HT-29 (cell line): ENCODE measurements at regions not wholly inside any gene's neighbourhood (a gene's known extent, or its start where the extent isn't known, plus 50 kb on each side); places are given as distances from the start of the nearest gene placed in this dataset.

ENCODE experiments used
- DNase-seq: peaks from one replicate; pipeline ENCODE4 v3.0.0-alpha.2; 2015; ENCODE audit warnings: low spot score

- no peak for DNase-seq
Measured at GRCh38 chr18:76130845-76131244, 364.2 kb downstream of the ZNF516 start.

DNA sequence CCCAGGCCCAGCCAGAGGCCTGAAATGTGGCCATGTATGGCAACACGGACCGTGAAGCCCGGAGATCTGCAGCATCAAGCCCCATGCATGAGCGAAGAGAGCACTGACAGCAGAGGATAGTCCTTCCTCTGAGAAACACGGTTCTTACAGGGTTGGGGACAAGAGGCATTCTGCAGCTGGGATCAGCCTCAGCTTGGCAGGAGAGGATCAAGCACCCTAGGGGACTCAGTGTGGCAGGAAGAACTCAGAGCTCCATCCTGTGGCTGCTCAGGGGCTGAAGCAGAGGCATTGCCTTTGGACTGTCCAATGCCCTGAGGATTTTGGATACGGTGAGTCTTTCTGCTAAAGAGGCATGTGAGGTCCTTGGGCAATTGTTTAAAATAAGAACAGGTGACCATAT, 368.7 kb downstream of the ZNF516 start:
- no peak for DNase-seq

DNA sequence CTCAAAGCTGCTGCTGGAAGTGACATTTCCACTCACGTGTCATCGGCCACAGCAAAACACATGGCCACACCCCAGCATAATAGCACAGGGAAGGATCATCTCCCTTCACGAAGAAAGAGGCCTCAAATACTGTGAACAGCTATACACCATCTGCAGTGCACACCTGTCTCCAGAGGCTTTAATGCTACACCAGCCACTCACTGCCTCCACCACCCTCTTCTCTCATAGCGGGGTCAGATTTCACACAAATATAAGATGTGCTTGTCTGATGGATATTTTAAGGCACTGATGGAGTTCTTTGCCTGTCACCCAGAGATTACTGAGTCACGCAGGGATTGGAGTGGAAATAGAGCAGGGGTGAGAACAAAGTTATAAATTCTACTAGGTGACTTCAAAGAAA, 374.0 kb downstream of the ZNF516 start:
- no peak for DNase-seq

- DNase-seq, result no peak
Measured at GRCh38 chr18:76115580-76115979, 379.5 kb downstream of the ZNF516 start.

DNA sequence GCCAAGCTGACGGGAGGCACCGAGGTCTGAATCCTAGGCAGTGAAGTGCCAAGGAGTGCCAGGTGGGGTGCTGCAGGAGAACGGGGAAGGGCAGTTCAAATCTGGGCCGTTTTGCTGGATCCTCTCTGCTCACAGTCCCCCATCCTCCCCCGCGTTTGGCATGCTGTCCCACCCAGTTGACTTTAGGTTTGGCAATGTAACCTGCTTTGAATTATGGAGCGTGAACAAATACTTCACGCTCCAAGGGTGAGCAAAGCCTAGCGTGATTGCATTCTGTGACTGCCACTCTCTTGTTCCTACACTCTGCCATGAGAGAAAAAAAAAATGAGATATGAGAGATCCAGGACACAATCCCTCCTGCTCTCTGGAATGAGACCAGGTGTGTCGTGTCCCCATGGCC, 381.9 kb downstream of the ZNF516 start:
- no peak for DNase-seq

GRCh38 chr18:76102626-76103025, 392.4 kb downstream of the ZNF516 start:
- DNase-seq, result no peak

- no peak for DNase-seq
Measured at GRCh38 chr18:76102156-76102555, 392.9 kb downstream of the ZNF516 start.

DNA sequence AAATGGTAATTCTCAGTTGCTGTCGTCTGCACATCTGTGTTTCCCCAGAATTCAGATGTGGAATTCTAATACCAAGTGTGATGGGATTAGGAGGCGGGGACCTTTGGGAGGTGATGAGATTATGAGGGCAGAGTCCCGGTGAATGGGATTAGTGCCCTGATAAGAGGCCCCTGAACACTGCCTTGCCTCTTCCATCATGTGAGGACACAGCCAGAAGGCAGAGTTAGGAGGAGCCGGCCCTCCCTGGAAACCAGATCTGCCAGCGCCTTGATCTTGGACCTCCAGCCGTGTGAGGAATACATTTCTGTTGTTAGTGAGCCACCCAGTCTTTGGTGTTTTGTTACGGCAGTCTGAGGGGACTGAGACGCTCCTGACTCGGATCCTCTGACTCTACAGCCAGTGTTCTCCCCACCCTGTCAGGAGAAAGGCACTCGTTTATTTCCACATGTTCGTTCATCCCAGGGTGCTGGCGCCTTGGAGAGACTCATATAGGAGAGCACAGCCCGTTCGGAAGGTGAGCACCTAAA, 395.0 kb downstream of the ZNF516 start:
- no peak for DNase-seq

GRCh38 chr18:76098674-76099411, 396.2 kb downstream of the ZNF516 start:
- no peak for DNase-seq

- no peak for DNase-seq
Measured at GRCh38 chr18:76081536-76081935, 413.5 kb downstream of the ZNF516 start.

- no peak for DNase-seq
Measured at GRCh38 chr18:76080430-76080829, 414.6 kb downstream of the ZNF516 start.

- no peak for DNase-seq
Measured at GRCh38 chr18:76075777-76076176, 419.3 kb downstream of the ZNF516 start.

DNA sequence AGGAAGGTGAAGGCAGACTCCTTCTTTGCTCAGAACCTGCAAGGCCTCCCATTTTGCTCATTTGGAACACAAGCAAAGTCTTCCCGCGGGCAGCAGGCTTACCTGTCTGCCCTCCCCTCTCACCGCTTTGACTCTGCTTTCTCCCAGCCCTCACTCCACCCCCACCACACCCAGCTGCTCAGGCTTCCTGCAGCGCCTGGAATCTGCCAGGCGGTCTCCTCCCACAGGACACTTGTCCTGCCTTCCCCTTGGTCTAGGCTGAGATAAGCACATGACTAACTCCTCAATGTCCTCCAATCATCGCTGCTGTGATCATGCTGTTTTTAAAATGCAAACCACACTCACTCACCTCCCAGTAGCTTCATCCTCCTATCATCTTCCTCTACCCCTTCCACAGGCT, 430.0 kb downstream of the ZNF516 start:
- DNase-seq, result no peak

GRCh38 chr18:76058146-76058545, 436.9 kb downstream of the ZNF516 start:
- DNase-seq, result no peak

GRCh38 chr18:76057386-76057785, 437.7 kb downstream of the ZNF516 start:
- no peak for DNase-seq

DNA sequence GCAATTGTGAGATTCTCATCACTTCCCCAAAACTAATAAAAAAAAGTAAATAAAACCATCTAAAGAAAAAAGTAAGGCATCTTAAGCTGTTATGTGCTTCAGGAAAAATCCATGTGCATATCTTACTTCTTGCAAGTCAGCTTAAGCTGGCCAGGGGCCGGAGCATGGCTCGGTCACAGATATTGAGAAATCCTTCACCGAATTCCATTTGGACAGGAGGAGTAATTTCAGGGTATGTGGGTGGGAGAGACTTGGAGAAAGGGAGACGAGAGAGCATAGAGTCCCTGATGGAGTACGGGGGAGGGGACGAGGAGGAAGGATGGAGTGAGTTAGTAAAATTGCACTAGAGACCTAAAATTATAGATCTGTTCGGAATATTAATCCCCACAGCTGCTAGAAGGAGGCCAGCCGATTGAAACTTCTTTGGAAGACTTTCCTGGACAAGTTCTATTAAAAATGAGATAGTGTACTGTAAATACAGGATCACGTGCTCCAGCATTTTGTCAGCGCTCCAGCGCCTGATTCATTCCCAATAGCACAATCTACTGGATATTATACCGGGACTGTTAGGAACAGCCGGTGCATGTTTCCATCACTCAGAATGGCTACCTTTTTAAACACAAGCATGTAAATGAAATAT, 438.5 kb downstream of the ZNF516 start:
- no peak for DNase-seq

DNA sequence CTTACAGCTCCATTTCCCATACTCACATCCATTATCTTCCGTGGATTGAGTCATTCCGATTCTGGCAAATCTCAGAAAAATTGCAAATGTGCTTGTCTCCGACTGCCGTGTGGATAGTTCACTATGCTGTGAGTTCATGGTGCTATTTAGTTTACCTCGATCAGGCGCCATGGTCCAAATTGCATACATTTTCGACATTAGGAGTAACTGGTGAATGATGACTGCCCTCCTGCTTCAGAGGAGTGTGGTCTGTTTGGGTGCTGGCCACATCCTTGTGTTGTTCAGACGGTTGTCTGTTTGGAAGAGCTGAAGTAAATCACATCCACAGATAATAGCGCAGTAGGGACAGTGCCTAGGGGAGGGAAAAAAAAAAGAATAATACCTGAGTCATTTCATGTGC, 439.5 kb downstream of the ZNF516 start:
- no peak for DNase-seq

DNA sequence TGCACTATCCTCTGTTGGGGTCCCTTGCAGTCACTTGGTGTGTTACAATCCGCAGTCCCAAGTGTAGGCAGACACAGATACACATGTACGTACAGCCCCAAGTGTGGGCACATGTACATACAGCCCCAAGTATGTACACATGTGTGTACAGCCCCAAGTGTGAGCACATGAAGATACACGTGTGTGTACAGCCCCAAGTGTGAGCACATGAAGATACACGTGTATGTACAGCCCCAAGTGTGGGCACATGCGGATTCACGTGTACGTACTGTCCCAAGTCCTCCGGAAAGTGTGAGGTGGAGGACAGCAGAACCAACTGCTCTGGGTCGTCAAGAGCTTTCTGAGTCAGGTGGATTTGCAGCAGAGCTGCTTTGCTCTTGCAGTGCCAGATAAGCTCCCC, 440.0 kb downstream of the ZNF516 start:
- DNase-seq, result no peak

DNA sequence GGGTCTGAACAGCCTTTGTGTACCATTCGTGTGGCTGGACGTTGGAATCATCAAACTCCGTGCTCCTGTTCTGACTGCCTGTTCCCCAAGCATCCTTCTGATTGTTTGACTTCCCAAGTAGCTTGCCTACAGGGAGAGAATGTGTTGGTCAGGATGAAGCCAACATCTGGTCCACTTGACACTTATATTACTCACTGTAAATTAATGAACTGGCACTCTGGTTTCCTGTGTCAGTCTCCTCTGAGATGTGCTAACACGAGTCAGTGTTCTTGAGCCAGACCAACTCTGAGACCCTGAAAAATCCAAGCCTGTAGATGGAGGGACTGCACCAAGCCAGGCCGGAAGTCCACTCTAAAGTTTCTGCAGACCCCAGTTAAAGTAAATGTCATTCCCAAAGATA, 440.9 kb downstream of the ZNF516 start:
- DNase-seq, result no peak

DNA sequence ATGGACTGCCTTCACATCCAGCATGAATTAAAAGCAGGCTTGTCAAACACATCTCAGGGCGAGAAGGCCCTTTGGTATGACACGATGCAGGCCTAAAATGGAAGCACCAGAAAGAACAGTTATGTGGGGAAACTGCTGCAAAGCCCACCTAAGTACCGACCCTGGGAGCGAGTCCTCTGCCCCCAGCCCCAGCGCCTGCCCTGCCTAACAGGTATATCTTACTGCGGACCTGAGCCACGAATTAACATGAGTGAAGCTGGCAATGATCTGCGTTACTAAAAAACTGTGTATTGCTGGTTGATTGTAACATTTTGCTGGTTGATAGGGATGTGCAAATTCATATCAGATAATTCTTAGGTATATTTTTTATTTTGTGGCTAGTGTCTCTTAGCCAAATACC, 441.5 kb downstream of the ZNF516 start:
- no peak for DNase-seq

- DNase-seq, result no peak
Measured at GRCh38 chr18:76052227-76052595, 442.8 kb downstream of the ZNF516 start.

GRCh38 chr18:76051396-76052226, 443.4 kb downstream of the ZNF516 start:
- no peak for DNase-seq
